ENCODE measurements at regions not wholly inside any gene's neighbourhood (a gene's known extent, or its start where the extent isn't known, plus 50 kb on each side); places are given as distances from the start of the nearest gene placed in this dataset.

GRCh38 chr2:12577567-12578253 is 139.0 kb upstream of the TRIB2 start:
- ATAC-seq (no peak), DNase-seq (no peak)
- intact Hi-C loops (cut with DNase I), result no loop called here

DNA sequence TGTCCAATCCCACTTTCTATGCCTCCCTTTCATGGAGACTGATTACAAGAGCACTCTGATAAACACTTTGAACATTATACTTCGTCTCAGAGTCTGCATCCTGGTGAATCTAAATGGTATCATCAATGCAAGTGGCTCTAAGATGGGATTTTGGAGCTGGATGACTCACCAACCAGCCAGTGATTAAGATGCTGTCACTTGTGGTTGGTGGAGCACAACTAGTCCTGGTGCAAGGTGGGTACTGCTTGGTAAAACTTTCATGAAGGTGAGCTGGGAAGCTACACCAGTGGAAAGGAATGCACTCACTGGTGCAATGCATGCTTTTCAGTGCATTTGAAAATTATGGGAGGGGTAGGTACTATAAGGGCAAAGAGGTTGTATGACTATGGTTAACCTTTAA is 137.7 kb upstream of the TRIB2 start:
- DNase-seq (no peak), ATAC-seq (no peak)
- intact Hi-C loops (cut with DNase I), result no loop called here

GRCh38 chr2:12584338-12584737 is 132.4 kb upstream of the TRIB2 start:
- DNase-seq, result no peak
- ATAC-seq, result no peak
- intact Hi-C loops (cut with DNase I), result no loop called here

GRCh38 chr2:12585784-12586183 is 131.0 kb upstream of the TRIB2 start:
- ATAC-seq (no peak), DNase-seq (no peak)
- intact Hi-C loops (cut with DNase I), result no loop called here

DNA sequence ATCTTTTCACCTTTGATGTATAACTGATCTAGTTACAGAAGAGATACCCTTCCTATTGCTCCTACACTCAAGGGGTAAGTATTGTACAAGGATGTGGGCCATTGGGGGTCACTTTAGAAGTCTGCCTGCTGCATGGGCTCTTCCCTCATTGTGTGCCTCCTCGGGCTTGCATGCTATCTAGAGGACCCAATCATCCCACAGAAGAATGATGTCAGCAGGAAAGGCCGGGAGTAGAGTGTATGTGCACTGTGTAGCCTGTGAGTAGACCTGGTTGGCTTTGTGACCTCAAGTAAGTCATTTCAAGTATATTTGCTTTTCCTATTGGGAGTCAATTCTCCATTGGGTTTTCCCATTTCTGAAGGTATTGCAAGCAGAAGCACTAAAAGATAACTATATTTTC is 129.5 kb upstream of the TRIB2 start:
- ATAC-seq (no peak), DNase-seq (no peak)
- intact Hi-C loops (cut with DNase I), result no loop called here

- DNase-seq (no peak), ATAC-seq (peak; percentile 44 to 89)
- intact Hi-C loops (cut with DNase I), result no loop called here
Measured at GRCh38 chr2:12587729-12588522, 128.8 kb upstream of the TRIB2 start.

GRCh38 chr2:12588986-12589385 is 127.8 kb upstream of the TRIB2 start:
- ATAC-seq (no peak), DNase-seq (no peak)
- intact Hi-C loops (cut with DNase I), result no loop called here

DNA sequence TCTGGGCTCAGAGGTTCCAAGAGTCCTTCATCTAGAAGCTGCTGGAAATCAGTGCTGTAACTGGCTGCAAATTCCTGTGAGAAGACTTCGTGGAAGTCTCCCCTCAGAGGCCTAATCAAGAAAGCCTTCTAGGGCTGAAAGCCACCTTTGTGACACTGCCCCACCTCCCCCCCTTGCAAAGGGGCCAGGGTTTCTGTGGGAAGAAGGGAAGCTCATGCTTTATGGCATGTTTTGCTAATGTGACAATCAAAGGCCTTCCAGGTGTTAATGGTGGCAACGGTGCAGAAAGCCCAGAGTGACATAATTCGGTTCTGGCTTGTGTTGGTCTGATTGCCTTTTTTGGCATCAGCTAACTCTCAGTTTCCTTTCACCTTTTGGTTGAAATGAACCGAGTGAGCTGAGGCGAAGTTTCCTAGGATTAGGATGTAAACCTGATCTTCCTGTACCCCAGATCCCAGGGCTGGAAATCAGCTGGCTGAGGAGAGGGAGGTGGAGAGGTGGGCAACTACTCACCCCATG is 126.9 kb upstream of the TRIB2 start:
- intact Hi-C loops (cut with DNase I), result no loop called here
- no peak for DNase-seq

GRCh38 chr2:12592296-12592695 is 124.4 kb upstream of the TRIB2 start:
- intact Hi-C loops (cut with DNase I), result no loop called here

More for the DNA sequence above, 126.9 kb upstream of the TRIB2 start:
- ATAC-seq, result no peak

DNA sequence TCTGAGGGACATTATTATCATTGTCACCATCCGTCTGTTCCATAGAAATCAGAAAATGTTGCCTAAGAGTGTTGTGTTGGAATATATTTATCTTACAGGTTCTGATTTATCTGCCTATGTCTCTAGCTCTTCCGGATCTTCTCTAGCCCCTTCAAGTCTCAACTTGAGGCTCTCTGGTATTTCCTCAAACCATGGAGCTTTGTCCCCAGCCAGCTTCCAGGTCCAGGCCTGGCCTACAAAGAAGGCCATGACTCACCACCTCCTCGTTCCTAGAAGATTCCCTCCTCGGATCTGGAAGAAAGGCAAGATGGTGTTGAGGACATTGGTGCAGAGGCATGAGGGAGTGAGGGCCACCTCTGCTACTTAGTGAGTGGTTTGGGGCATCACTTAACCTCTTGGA is 122.1 kb upstream of the TRIB2 start:
- no peak for DNase-seq
- intact Hi-C loops (cut with DNase I), result no loop called here
- no peak for ATAC-seq

More at GRCh38 chr2:12592296-12592695, 124.4 kb upstream of the TRIB2 start:
- no peak for ATAC-seq
- DNase-seq, result no peak

GRCh38 chr2:12596771-12597170 is 120.0 kb upstream of the TRIB2 start:
- ATAC-seq (no peak), DNase-seq (no peak)
- intact Hi-C loops (cut with DNase I), result no loop called here

GRCh38 chr2:12597610-12598009 is 119.1 kb upstream of the TRIB2 start:
- ATAC-seq, result no peak
- no peak for DNase-seq
- intact Hi-C loops (cut with DNase I), result no loop called here

DNA sequence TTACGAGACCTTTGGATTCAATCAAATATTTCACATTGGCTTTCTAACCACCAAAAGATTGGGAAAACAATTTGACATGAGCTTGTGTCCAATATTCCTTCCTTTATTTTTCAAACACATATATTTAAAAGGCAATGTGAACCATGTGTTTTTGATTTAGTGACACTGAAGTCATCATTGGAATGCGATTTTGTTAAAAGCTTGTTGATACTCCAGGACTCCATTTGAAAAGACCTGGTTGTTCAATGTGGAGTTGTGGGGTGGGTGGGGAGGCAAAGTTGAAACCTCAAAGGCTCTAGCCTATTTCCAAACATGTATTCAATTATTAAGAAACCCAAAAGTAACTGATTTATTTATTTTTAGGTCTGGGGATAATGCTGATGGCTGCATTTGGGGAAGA is 114.1 kb upstream of the TRIB2 start:
- ATAC-seq, result no peak
- DNase-seq, result no peak
- intact Hi-C loops (cut with DNase I), result no loop called here

GRCh38 chr2:12603781-12604295 is 112.9 kb upstream of the TRIB2 start:
- DNase-seq (no peak), ATAC-seq (no peak)
- intact Hi-C loops (cut with DNase I), result no loop called here

- intact Hi-C loops (cut with DNase I), result no loop called here
- DNase-seq, result no peak
Measured at GRCh38 chr2:12604341-12604740, 112.4 kb upstream of the TRIB2 start.

GRCh38 chr2:12605366-12605765 is 111.4 kb upstream of the TRIB2 start:
- DNase-seq, result no peak
- intact Hi-C loops (cut with DNase I), result no loop called here
- no peak for ATAC-seq

More at GRCh38 chr2:12604341-12604740, 112.4 kb upstream of the TRIB2 start:
- no peak for ATAC-seq

DNA sequence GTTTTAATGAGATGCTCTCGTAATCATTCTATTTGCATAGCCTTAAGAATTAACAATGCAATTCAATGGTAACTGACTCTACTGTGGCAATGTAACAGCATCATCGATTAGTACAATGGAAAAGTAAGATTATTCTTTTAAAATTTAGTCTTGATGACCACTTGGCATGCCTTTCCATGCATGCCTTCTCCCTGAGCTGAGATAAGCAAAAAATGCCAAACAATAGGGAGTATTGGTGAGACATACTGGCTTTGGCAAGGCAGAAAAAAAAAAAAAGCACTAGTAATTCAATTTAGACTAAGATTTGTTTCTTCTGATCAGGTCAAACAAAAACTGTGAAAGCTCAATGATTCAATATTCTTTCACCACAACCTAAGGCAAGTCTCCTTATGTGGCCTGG is 110.8 kb upstream of the TRIB2 start:
- intact Hi-C loops (cut with DNase I), result no loop called here

GRCh38 chr2:12606472-12607000 is 110.2 kb upstream of the TRIB2 start:
- peak; percentile 23 for DNase-seq
- intact Hi-C loops (cut with DNase I), result no loop called here
- ATAC-seq, result peak in 1 of 2 donors; percentile 94

More for the DNA sequence above, 110.8 kb upstream of the TRIB2 start:
- DNase-seq (no peak), ATAC-seq (peak in 1 of 2 donors; percentile 10)

DNA sequence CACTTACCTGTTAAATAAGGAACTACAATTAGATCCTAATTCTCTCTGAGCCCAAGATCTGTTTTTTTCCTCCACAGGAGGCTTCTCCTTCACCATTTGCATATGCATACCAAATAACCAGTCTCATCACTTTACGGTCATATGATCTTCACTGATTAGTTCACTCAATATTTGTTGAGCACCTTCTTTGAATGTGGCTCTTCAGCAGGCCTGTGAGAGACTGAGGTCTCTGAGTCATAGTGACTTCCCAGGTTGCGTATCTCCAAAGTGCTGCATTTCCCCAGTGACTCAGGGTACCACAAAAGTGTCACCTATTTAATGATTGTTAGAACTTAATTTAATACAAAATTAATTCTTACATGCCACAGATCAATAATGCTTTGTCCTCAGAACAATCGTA is 108.8 kb upstream of the TRIB2 start:
- intact Hi-C loops (cut with DNase I), result no loop called here
- no peak for ATAC-seq
- no peak for DNase-seq

GRCh38 chr2:12610314-12610713 is 106.4 kb upstream of the TRIB2 start:
- DNase-seq (no peak), ATAC-seq (no peak)
- intact Hi-C loops (cut with DNase I), result no loop called here
